Astrocyte of the spinal cord (primary cell): ENCODE measurements at regions not wholly inside any gene's neighbourhood (a gene's known extent, or its start where the extent isn't known, plus 50 kb on each side); places are given as distances from the start of the nearest gene placed in this dataset.

ENCODE experiments used
- DNase-seq: peaks from one replicate; pipeline ENCODE4 v3.0.0; 2011; ENCODE audit warnings: low read depth, low spot score
- H3K4me3 ChIP-seq: 2 replicates; pipeline ENCODE4 v1.5.1; 2011; ENCODE audit warnings: low read depth, mild to moderate bottlenecking, low read length, moderate library complexity
- CTCF ChIP-seq: IDR thresholded peaks from 2 replicates; pipeline ENCODE4 v1.5.1; 2012; ENCODE audit warnings: low read depth, mild to moderate bottlenecking, low read length, inconsistent platforms
- in situ Hi-C: cut with HindIII; loops from 2 replicates; pipeline ENCODE4 v1.10.0; 2017; ENCODE audit warnings: low sequenced_read_pairs

DNA sequence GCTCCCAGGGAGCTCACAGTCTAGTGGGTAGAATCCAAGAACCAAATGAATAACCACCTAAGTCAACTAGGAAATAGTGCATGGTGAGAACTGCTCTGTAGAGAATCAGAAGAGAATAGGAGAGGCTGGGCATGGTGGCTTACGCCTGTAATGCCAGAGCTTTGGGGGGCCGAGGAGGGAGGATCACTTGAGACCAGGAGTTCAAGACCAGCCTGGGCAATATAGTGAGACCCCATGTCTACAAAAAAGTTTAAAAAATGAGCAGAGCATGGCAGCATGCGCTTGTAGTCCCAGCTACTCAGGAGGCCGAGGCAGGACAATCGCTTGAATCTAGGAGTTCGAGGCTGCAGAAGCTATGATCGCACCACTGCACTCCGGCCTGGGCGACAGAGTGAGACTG lies 122.3 kb upstream of the IRF2BP2 start:
- in situ Hi-C loops = loop anchor here (25.0 kb wide), 2 partner anchors 230 to 355 kb away; no protein-coding TSS in a partner anchor
- no peak overlapping the region for H3K4me3 ChIP-seq
- no peak for TF ChIP-seq CTCF
- no peak for DNase-seq

- no peak overlapping the region for H3K4me3 ChIP-seq
- DNase-seq = no peak
- TF ChIP-seq CTCF = no peak
- in situ Hi-C loops = loop anchor here (25.0 kb wide), 2 partner anchors 231 to 356 kb away; no protein-coding TSS in a partner anchor
These were observed 121.6 kb upstream of the IRF2BP2 start for GRCh38 chr1:234731569-234732085.

DNA sequence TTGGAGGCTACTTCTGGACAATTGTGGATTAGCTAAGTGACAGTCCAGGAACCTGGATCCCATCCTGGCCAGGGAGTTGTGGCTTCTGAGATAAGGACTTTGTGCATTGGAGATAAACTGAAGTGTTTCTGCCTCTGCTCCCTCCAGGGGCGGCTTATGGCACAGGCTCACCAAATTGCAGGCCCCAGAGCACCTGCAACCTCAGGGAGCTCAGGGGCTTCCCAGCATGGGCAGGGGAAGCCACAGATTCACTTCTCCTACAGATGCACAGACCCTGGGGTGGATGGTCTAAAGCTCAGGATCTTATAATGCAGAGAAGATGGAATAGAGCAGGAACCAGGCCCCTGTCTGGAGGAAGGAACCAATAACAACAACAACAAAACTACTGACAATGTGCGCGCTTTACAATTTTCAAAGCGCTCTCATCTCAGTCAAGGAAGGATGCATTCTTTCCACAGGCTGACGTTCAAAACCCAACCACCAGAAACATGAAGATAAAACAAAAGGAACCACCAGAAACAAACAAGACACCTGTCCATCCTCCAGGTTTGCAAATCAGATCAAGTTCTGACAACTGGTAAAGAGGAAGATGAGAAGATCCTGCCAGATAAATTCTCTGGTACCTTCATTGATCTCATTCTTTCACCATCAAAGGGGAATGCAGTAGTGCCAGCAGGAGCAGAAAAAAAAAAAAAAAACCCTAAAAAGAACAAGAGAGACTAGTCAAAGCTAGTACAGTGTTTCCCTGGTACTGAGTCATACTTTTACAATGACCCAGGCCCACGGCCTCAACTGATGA lies 121.0 kb upstream of the IRF2BP2 start:
- no peak overlapping the region for H3K4me3 ChIP-seq
- in situ Hi-C loops = loop anchor here (25.0 kb wide), 2 partner anchors 231 to 356 kb away; no protein-coding TSS in a partner anchor
- peak; percentile 86 for DNase-seq
- no peak for TF ChIP-seq CTCF

DNA sequence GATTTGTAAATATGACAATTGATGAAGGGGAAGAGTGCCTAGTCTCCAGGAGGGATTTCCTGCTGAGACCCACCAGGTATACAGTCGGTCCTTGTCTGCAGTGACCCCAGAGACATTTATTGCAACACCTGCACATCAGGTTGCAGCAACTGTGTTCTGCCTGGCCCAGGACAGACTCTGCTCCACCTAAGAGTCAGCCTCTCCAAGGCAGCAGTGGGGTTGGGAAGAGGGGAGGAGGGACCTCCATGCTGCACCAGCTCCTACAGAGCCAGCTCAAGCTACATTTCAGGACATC lies 120.4 kb upstream of the IRF2BP2 start:
- DNase-seq = no peak
- no peak for TF ChIP-seq CTCF
- no peak overlapping the region for H3K4me3 ChIP-seq
- in situ Hi-C loops = loop anchor here (25.0 kb wide), 2 partner anchors 232 to 357 kb away; no protein-coding TSS in a partner anchor

GRCh38 chr1:234729561-234730474 lies 119.8 kb upstream of the IRF2BP2 start:
- no peak for TF ChIP-seq CTCF
- no peak overlapping the region for H3K4me3 ChIP-seq
- in situ Hi-C loops = loop anchor here (25.0 kb wide), 2 partner anchors 232 to 357 kb away; no protein-coding TSS in a partner anchor
- peak; percentile 64 for DNase-seq

- no peak overlapping the region for H3K4me3 ChIP-seq
- in situ Hi-C loops = loop anchor here (25.0 kb wide), 2 partner anchors 234 to 359 kb away; no protein-coding TSS in a partner anchor
- no peak for DNase-seq
- TF ChIP-seq CTCF = no peak
These were observed 118.8 kb upstream of the IRF2BP2 start for GRCh38 chr1:234728740-234729139.
